Smooth muscle cell (in vitro differentiated cells): ENCODE measurements at regions not wholly inside any gene's neighbourhood (a gene's known extent, or its start where the extent isn't known, plus 50 kb on each side); places are given as distances from the start of the nearest gene placed in this dataset.

Experiments
- DNase-seq: peaks from one replicate; lab custom pipeline; 2025; ENCODE audit not compliant: unreplicated experiment; lab: John Stamatoyannopoulos, UW
- H2AFZ ChIP-seq: fragments of 200-600 bp; sonication (generic); 2 replicates; pipeline ENCODE4 v1.6.0; 2016; ENCODE audit warnings: antibody characterized with exemption, low read depth, mild to moderate bottlenecking
- H3F3A ChIP-seq: fragments of 200-600 bp; sonication (generic); 2 replicates; pipeline ENCODE4 v1.6.0; 2017; ENCODE audit warnings: antibody characterized with exemption, low read depth
- H3K27ac ChIP-seq: fragments of 200-600 bp; sonication (generic); 2 replicates; pipeline ENCODE4 v1.5.1; 2016; ENCODE audit warnings: low read depth, mild to moderate bottlenecking
- H3K27me3 ChIP-seq: fragments of 200-600 bp; sonication (generic); 2 replicates; pipeline ENCODE4 v1.6.1; 2016; ENCODE audit warnings: low read depth, mild to moderate bottlenecking
- H3K36me3 ChIP-seq: fragments of 200-600 bp; sonication (generic); 2 replicates; pipeline ENCODE4 v1.5.1; 2016; ENCODE audit warnings: low read depth
- H3K4me1 ChIP-seq: fragments of 200-600 bp; sonication (generic); 2 replicates; pipeline ENCODE4 v1.5.1; 2016; ENCODE audit warnings: low read depth
- H3K4me2 ChIP-seq: fragments of 200-600 bp; sonication (generic); 2 replicates; pipeline ENCODE4 v1.6.0; 2016; ENCODE audit warnings: mild to moderate bottlenecking
- H3K4me3 ChIP-seq: fragments of 200-600 bp; sonication (generic); 2 replicates; pipeline ENCODE4 v1.5.1; 2016; ENCODE audit warnings: mild to moderate bottlenecking
- H3K79me2 ChIP-seq: fragments of 200-600 bp; sonication (generic); 2 replicates; pipeline ENCODE4 v1.6.0; 2016; ENCODE audit warnings: low read depth, mild to moderate bottlenecking
- H3K9ac ChIP-seq: fragments of 200-600 bp; sonication (generic); 2 replicates; pipeline ENCODE4 v1.6.0; 2016; ENCODE audit warnings: low read depth
- H3K9me3 ChIP-seq: fragments of 200-600 bp; sonication (generic); replicated peaks from 2 replicates; pipeline ENCODE4 v1.5.1; 2016; ENCODE audit warnings: low read depth
- H4K20me1 ChIP-seq: fragments of 200-600 bp; sonication (generic); 2 replicates; pipeline ENCODE4 v1.6.0; 2016; ENCODE audit warnings: low read depth
- CTCF ChIP-seq: fragments of 200-600 bp; sonication (generic); IDR thresholded peaks from 2 replicates; pipeline ENCODE4 v1.5.1; 2017; ENCODE audit warnings: borderline replicate concordance, mild to moderate bottlenecking, antibody characterized with exemption; ENCODE audit not compliant: insufficient read depth, poor library complexity, severe bottlenecking
- WGBS: methylation state at CpG from one replicate; pipeline ENCODE4 v1.1.7; 2016; ENCODE audit warnings: low lambda C conversion rate; 5-methylcytosine and 5-hydroxymethylcytosine counted together

- Histone ChIP-seq H3K9ac (no peak overlapping the region), H4K20me1 (no peaks in the 10 kb centered on the region), H3K4me2 (no peak overlapping the region), H3K27ac (no peak overlapping the region), H3F3A (no peaks in the 10 kb centered on the region), H2AFZ (no peak overlapping the region), H3K27me3 (no peaks in the 10 kb centered on the region), H3K4me3 (no peak overlapping the region), H3K9me3 (no peaks in the 10 kb centered on the region), H3K36me3 (no peaks in the 10 kb centered on the region), H3K79me2 (no peaks in the 10 kb centered on the region), H3K4me1 (no peaks in the 10 kb centered on the region)
- no peak for DNase-seq
- no peak for TF ChIP-seq CTCF
- 50% methylated on average over 2 of the region's 2 CpGs for WGBS
Measured at GRCh38 chr1:95312181-95312580, 78.2 kb downstream of the RWDD3 start.

GRCh38 chr1:95313527-95313926 is 79.5 kb downstream of the RWDD3 start:
- Histone ChIP-seq H3K36me3 (no peaks in the 10 kb centered on the region), H4K20me1 (no peaks in the 10 kb centered on the region), H3K27ac (no peak overlapping the region), H3K27me3 (no peaks in the 10 kb centered on the region), H3K4me1 (no peaks in the 10 kb centered on the region), H3K9ac (no peak overlapping the region), H3K4me2 (no peak overlapping the region), H3K4me3 (no peak overlapping the region), H3F3A (no peaks in the 10 kb centered on the region), H3K79me2 (no peaks in the 10 kb centered on the region), H2AFZ (no peak overlapping the region), H3K9me3 (no peaks in the 10 kb centered on the region)
- TF ChIP-seq CTCF: no peak
- no peak for DNase-seq
- WGBS: 87% methylated on average over 3 of the region's 3 CpGs

- H2AFZ ChIP-seq: no peak overlapping the region
- no peaks in the 10 kb centered on the region for H3K27me3 ChIP-seq
- H3K9ac ChIP-seq: no peak overlapping the region
- H3K9me3 ChIP-seq: no peaks in the 10 kb centered on the region
- no peak for DNase-seq
- no peak overlapping the region for H3K4me2 ChIP-seq
- TF ChIP-seq CTCF: no peak
- H3K4me1 ChIP-seq: no peaks in the 10 kb centered on the region
- no peaks in the 10 kb centered on the region for H3F3A ChIP-seq
- no peak overlapping the region for H3K4me3 ChIP-seq
- H3K36me3 ChIP-seq: no peaks in the 10 kb centered on the region
- no peaks in the 10 kb centered on the region for H3K79me2 ChIP-seq
- 81% methylated on average over 3 of the region's 3 CpGs for WGBS
- no peak overlapping the region for H3K27ac ChIP-seq
- H4K20me1 ChIP-seq: no peaks in the 10 kb centered on the region
Measured at GRCh38 chr1:95321531-95321930, 87.5 kb downstream of the RWDD3 start.

- no peak overlapping the region for H3K27ac ChIP-seq
- no peaks in the 10 kb centered on the region for H4K20me1 ChIP-seq
- H2AFZ ChIP-seq: no peak overlapping the region
- WGBS: 0% methylated on average over 1 of the region's 1 CpG
- no peak overlapping the region for H3K4me3 ChIP-seq
- no peak overlapping the region for H3K4me2 ChIP-seq
- TF ChIP-seq CTCF: no peak
- H3K36me3 ChIP-seq: no peaks in the 10 kb centered on the region
- H3K4me1 ChIP-seq: no peaks in the 10 kb centered on the region
- H3K79me2 ChIP-seq: no peaks in the 10 kb centered on the region
- H3K27me3 ChIP-seq: no peaks in the 10 kb centered on the region
- no peaks in the 10 kb centered on the region for H3F3A ChIP-seq
- no peaks in the 10 kb centered on the region for H3K9me3 ChIP-seq
- no peak overlapping the region for H3K9ac ChIP-seq
- DNase-seq: no peak
Measured at GRCh38 chr1:95323123-95323522, 89.1 kb downstream of the RWDD3 start.
